Peyer's patch (tissue), 4 donors: ENCODE measurements at regions not wholly inside any gene's neighbourhood (a gene's known extent, or its start where the extent isn't known, plus 50 kb on each side); places are given as distances from the start of the nearest gene placed in this dataset.

Experiments used
- DNase-seq, 3 donors: peaks; one replicate each; pipeline ENCODE4 v3.0.0-alpha.2; 2017 to 2019
- H3K27ac ChIP-seq, 4 donors: fragments of 200-600 bp; sonication (generic); one replicate each; pipeline ENCODE4 v1.5.1; 2016 to 2019
- H3K27me3 ChIP-seq, 2 donors: fragments of 200-600 bp; sonication (generic); one replicate each; pipeline ENCODE4 v1.5.1; 2019
- H3K36me3 ChIP-seq, 3 donors: fragments of 200-600 bp; sonication (generic); one replicate each; pipeline ENCODE4 v1.5.1; 2016 to 2019
- H3K4me1 ChIP-seq, 4 donors: fragments of 200-600 bp; sonication (generic); one replicate each; pipeline ENCODE4 v1.5.1; 2016 to 2019
- H3K4me3 ChIP-seq, 4 donors: fragments of 200-600 bp; sonication (generic); 1 replicate in 3 of 4; 2 replicates in 1 of 4; pipeline ENCODE4 v1.5.1; 2016 to 2019; ENCODE audit warnings: mild to moderate bottlenecking in 1 of 4
- H3K9me3 ChIP-seq, 4 donors: fragments of 200-600 bp; sonication (generic); one replicate each; pipeline ENCODE4 v1.5.1; 2016 to 2019; ENCODE audit warnings: mild to moderate bottlenecking in 1 of 4
- POLR2A ChIP-seq, 2 donors: fragments of 450-650 bp; IDR thresholded peaks; one replicate each; pipeline ENCODE4 v1.5.1; 2017; ENCODE audit warnings: antibody characterized with exemption in 2 of 2, mild to moderate bottlenecking in 2 of 2, moderate library complexity in 2 of 2
- TF ChIP-seq, protein P1 (sequence below), 6 experiments: fragments of 450-650 bp in 4 of 6; fragments of 200-600 bp in 2 of 6; sonication (generic) in 1 of 6; IDR thresholded peaks; one replicate each; pipeline ENCODE4 v1.5.1; 2017 to 2019; ENCODE audit warnings: antibody characterized with exemption in 6 of 6, mild to moderate bottlenecking in 3 of 6, moderate library complexity in 1 of 6

DNA sequence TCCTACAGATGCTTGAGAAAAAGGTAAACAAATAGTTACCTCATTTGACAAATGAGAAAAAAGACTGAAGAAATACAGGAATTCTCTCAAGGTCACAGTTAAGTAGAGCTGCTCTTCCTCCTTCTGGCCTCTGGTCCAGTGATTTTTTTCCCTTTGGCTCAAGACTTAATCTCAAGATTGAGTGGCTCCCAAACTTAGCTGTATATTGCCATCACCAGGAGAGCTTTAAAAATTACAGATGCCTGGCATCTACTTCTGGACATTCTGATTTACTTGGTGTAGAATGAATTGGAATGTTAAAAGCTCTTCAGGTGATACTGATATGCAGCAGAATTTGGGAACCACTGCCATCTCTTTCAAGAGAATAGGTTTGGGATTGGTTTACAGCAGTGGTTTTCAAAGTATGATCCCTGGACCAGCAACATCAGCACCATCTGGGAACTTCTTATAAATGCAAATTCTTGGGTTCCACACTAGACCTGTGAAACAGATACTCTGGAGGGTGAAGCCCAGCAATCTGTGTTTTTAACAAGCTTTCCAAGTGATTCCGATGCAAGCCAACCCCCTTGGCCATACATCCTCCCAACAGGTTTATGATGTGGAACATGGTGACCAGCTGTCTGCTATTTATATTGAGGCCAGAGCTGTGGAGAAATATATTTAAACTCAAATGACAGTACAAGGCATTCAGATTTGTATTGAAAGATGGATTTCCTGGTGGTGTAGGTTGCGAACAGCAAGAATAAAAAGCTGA is 333.0 kb upstream of the RARB start:
- Histone ChIP-seq H3K27me3 (no peaks in the 10 kb centered on the region), H3K36me3 (no peaks in the 10 kb centered on the region), H3K27ac (no peak overlapping the region), H3K4me3 (no peak overlapping the region), H3K9me3 (no peaks in the 10 kb centered on the region), H3K4me1 (no peaks in the 10 kb centered on the region)
- TF ChIP-seq, protein P1, sequence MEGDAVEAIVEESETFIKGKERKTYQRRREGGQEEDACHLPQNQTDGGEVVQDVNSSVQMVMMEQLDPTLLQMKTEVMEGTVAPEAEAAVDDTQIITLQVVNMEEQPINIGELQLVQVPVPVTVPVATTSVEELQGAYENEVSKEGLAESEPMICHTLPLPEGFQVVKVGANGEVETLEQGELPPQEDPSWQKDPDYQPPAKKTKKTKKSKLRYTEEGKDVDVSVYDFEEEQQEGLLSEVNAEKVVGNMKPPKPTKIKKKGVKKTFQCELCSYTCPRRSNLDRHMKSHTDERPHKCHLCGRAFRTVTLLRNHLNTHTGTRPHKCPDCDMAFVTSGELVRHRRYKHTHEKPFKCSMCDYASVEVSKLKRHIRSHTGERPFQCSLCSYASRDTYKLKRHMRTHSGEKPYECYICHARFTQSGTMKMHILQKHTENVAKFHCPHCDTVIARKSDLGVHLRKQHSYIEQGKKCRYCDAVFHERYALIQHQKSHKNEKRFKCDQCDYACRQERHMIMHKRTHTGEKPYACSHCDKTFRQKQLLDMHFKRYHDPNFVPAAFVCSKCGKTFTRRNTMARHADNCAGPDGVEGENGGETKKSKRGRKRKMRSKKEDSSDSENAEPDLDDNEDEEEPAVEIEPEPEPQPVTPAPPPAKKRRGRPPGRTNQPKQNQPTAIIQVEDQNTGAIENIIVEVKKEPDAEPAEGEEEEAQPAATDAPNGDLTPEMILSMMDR (IDR thresholded peaks at IDR 0.05) = no peak
- TF ChIP-seq POLR2A (IDR thresholded peaks at IDR 0.05) = no peak
- DNase-seq = no peak

DNA sequence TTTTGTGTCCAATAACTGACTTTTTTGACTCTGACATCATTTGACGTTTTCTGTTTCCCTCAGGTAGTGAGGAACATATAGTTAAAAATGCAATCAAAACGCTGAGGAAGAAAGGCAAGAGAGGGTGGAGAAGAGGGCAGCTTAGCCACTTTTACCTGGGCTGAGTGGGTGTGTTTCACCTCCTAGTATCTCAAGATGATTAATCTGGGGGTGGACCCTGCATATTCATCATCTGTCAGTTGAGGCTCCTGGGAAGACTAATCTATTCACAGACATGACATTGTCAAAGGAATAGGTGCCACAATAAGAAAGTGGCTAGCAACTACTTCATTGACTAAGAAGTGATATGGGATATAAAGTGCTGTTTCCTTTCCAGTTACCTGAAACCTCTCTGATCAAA is 331.5 kb upstream of the RARB start:
- Histone ChIP-seq H3K27ac (no peak overlapping the region), H3K4me3 (no peak overlapping the region), H3K9me3 (no peaks in the 10 kb centered on the region), H3K27me3 (no peaks in the 10 kb centered on the region), H3K4me1 (no peaks in the 10 kb centered on the region), H3K36me3 (no peaks in the 10 kb centered on the region)
- no peak for TF ChIP-seq POLR2A (IDR thresholded peaks at IDR 0.05)
- TF ChIP-seq, protein P1 (IDR thresholded peaks at IDR 0.05) = no peak
- no peak for DNase-seq

DNA sequence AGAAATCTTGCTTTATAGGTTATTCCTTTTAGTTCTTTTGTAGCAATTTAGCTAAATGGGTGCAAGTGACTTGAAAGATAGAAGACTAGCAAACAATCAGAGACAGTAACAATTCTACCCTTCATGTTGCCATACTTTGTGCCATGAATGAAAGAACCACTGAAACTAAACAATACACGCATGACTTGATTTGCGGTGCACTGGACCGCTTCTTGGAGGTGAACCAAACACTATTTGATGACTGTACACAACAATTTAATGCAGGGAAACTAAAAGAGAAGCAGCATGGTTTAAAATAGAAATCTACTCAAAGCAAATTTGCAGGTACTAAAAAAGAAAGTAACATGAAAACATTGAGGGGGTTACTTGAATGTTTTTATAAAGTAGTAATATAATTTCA is 331.0 kb upstream of the RARB start:
- Histone ChIP-seq H3K27me3 (no peaks in the 10 kb centered on the region), H3K4me1 (no peaks in the 10 kb centered on the region), H3K27ac (no peak overlapping the region), H3K4me3 (no peak overlapping the region), H3K9me3 (no peaks in the 10 kb centered on the region), H3K36me3 (no peaks in the 10 kb centered on the region)
- TF ChIP-seq, protein P1 (IDR thresholded peaks at IDR 0.05) = no peak
- no peak for TF ChIP-seq POLR2A (IDR thresholded peaks at IDR 0.05)
- no peak for DNase-seq

DNA sequence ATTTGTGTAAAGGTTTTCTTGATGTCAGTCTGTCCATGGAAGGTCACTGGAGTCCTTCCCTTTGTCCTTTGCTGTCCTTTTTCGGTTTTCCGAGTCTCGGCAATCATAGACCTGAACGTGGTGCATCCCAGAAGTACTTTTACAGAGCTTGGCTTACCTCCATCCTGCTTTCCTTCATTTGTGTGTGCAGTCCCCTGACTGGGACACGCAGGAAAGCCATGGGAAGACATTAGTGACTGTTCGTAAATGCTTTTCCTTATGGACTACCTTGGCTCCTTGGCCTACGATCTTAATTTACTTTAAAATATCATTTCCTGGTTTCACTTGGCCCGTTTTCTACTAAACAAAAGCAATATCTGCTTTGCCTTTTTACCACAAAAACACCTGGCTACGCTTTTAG is 328.4 kb upstream of the RARB start:
- Histone ChIP-seq H3K36me3 (no peaks in the 10 kb centered on the region), H3K27me3 (no peaks in the 10 kb centered on the region), H3K27ac (no peak overlapping the region), H3K4me1 (no peaks in the 10 kb centered on the region), H3K4me3 (no peak overlapping the region), H3K9me3 (no peaks in the 10 kb centered on the region)
- TF ChIP-seq POLR2A (IDR thresholded peaks at IDR 0.05) = no peak
- TF ChIP-seq, protein P1 (IDR thresholded peaks at IDR 0.05) = no peak
- no peak for DNase-seq

DNA sequence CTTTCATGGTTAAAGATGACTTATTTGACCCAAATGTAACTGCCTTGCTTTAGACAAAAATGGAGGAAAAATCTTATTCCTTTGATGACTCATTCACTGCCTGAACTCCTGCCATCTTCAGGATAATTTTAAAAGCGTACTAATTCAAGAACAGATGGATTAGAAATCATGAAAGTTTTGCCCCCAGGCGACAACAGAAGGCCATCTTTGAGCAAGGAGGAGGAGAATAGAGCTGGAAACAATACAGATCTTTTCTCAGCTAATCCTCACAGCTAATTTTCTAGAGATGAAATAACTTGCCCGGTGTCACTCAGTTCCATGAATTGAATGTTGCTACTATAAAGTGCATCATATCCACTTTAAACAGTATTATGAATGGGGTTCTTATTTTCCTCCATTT is 324.7 kb upstream of the RARB start:
- Histone ChIP-seq H3K27me3 (no peaks in the 10 kb centered on the region), H3K4me3 (no peak overlapping the region), H3K4me1 (no peaks in the 10 kb centered on the region), H3K36me3 (no peaks in the 10 kb centered on the region), H3K9me3 (no peaks in the 10 kb centered on the region), H3K27ac (no peak overlapping the region)
- no peak for TF ChIP-seq POLR2A (IDR thresholded peaks at IDR 0.05)
- no peak for DNase-seq

DNA sequence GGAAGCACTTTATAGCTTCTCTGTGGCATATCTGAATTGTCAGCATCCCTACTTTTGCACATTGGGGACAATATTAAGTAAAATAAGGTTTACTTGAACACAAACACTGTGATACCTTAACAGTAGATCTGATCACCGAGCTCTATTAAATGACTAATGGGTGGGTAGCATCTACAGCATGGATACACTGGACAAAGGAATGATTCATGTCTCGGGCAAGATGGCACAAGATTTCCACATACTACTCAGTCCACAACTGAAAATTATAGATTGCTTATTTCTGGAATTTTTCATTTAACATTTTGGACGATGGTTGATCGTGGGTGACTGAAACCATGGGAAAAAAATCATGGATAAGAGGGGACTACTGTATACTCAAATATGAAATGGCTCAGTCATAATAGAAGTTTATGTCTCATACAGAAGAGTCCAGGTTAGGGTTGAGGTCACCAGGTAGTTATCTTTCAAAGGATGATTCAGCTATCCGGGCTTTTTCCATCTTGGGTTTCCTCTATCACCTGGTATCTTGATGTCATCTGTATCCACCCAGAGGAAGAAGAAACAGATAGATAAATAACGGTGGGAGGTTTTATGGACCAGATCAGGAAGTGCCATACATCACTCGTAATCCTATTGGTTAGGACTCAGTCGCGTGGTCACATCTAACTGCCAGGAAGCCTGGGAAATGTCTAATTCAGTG is 320.0 kb upstream of the RARB start:
- no peak for DNase-seq
- Histone ChIP-seq H3K27me3 (no peaks in the 10 kb centered on the region), H3K4me1 (no peaks in the 10 kb centered on the region), H3K9me3 (no peaks in the 10 kb centered on the region), H3K4me3 (no peak overlapping the region), H3K27ac (no peak overlapping the region), H3K36me3 (no peaks in the 10 kb centered on the region)
- no peak for TF ChIP-seq POLR2A (IDR thresholded peaks at IDR 0.05)
- TF ChIP-seq, protein P1 (IDR thresholded peaks at IDR 0.05) = no peak
